Skeletal muscle tissue (tissue), 3 donors: ENCODE measurements at regions not wholly inside any gene's neighbourhood (a gene's known extent, or its start where the extent isn't known, plus 50 kb on each side); places are given as distances from the start of the nearest gene placed in this dataset.

Experiments used
- H3K27ac ChIP-seq: one replicate; pipeline ENCODE4 v1.7.0; 2013; ENCODE audit warnings: mild to moderate bottlenecking, low read depth, low read length, inconsistent platforms
- H3K27me3 ChIP-seq, 3 donors: one replicate each; pipeline ENCODE4 v1.7.0; 2013; ENCODE audit warnings: low read length in 3 of 3; ENCODE audit not compliant: control insufficient read depth in 3 of 3, insufficient read depth in 3 of 3
- H3K36me3 ChIP-seq, 3 donors: one replicate each; pipeline ENCODE4 v1.7.0; 2013; ENCODE audit warnings: low read length in 3 of 3; ENCODE audit not compliant: control insufficient read depth in 3 of 3, insufficient read depth in 3 of 3
- H3K4me1 ChIP-seq, 3 donors: one replicate each; pipeline ENCODE4 v1.7.0; 2013; ENCODE audit warnings: low read length in 3 of 3, mild to moderate bottlenecking in 3 of 3; ENCODE audit not compliant: control insufficient read depth in 3 of 3, insufficient read depth in 3 of 3
- H3K4me3 ChIP-seq, 3 donors: one replicate each; pipeline ENCODE4 v1.7.0; 2013; ENCODE audit warnings: low read length in 3 of 3
- H3K9ac ChIP-seq, 3 donors: one replicate each; pipeline ENCODE4 v1.7.0; 2013; ENCODE audit warnings: low read length in 3 of 3, mild to moderate bottlenecking in 3 of 3, moderate library complexity in 2 of 3, low read depth in 1 of 3
- H3K9me3 ChIP-seq, 3 donors: one replicate each; pipeline ENCODE4 v1.7.0; 2013; ENCODE audit warnings: low read length in 3 of 3; ENCODE audit not compliant: control insufficient read depth in 3 of 3
- donor health status: Osteomylitis.

GRCh38 chr12:98360401-98360800, 155.0 kb upstream of the TMPO start:
- H3K36me3 ChIP-seq = no peaks in the 10 kb centered on the region
- no peaks in the 10 kb centered on the region for H3K4me1 ChIP-seq
- no peak overlapping the region for H3K9ac ChIP-seq
- no peaks in the 10 kb centered on the region for H3K27me3 ChIP-seq
- H3K9me3 ChIP-seq = no peaks in the 10 kb centered on the region
- no peak overlapping the region for H3K27ac ChIP-seq
- no peak overlapping the region for H3K4me3 ChIP-seq

- Histone ChIP-seq H3K27me3 (no peaks in the 10 kb centered on the region), H3K4me1 (no peaks in the 10 kb centered on the region), H3K9me3 (no peaks in the 10 kb centered on the region), H3K36me3 (no peaks in the 10 kb centered on the region), H3K9ac (no peak overlapping the region), H3K4me3 (no peak overlapping the region), H3K27ac (no peak overlapping the region)
Measured at GRCh38 chr12:98369581-98369980, 145.8 kb upstream of the TMPO start.

- no peak overlapping the region for H3K27ac ChIP-seq
- H3K4me3 ChIP-seq = no peak overlapping the region
- no peaks in the 10 kb centered on the region for H3K9me3 ChIP-seq
- no peaks in the 10 kb centered on the region for H3K4me1 ChIP-seq
- H3K9ac ChIP-seq = no peak overlapping the region
- H3K36me3 ChIP-seq = no peaks in the 10 kb centered on the region
- H3K27me3 ChIP-seq = no peaks in the 10 kb centered on the region
Measured at GRCh38 chr12:98370976-98371375, 144.4 kb upstream of the TMPO start.

- H3K36me3 ChIP-seq = no peaks in the 10 kb centered on the region
- H3K27me3 ChIP-seq = no peaks in the 10 kb centered on the region
- no peaks in the 10 kb centered on the region for H3K9me3 ChIP-seq
- no peaks in the 10 kb centered on the region for H3K4me1 ChIP-seq
- no peak overlapping the region for H3K9ac ChIP-seq
- no peak overlapping the region for H3K27ac ChIP-seq
- no peak overlapping the region for H3K4me3 ChIP-seq
Measured at GRCh38 chr12:98371419-98371818, 144.0 kb upstream of the TMPO start.

GRCh38 chr12:98372340-98373024, 142.9 kb upstream of the TMPO start:
- Histone ChIP-seq H3K4me3 (no peak overlapping the region), H3K9ac (no peak overlapping the region), H3K4me1 (no peaks in the 10 kb centered on the region), H3K27ac (no peak overlapping the region), H3K27me3 (no peaks in the 10 kb centered on the region), H3K9me3 (no peaks in the 10 kb centered on the region), H3K36me3 (no peaks in the 10 kb centered on the region)

- Histone ChIP-seq H3K9me3 (no peaks in the 10 kb centered on the region), H3K9ac (no peak overlapping the region), H3K4me1 (no peaks in the 10 kb centered on the region), H3K27ac (no peak overlapping the region), H3K4me3 (no peak overlapping the region), H3K27me3 (no peaks in the 10 kb centered on the region), H3K36me3 (no peaks in the 10 kb centered on the region)
Measured at GRCh38 chr12:98373025-98373554, 142.3 kb upstream of the TMPO start.

- Histone ChIP-seq H3K36me3 (no peaks in the 10 kb centered on the region), H3K4me3 (no peak overlapping the region), H3K27me3 (no peaks in the 10 kb centered on the region), H3K27ac (no peak overlapping the region), H3K9ac (no peak overlapping the region), H3K9me3 (no peaks in the 10 kb centered on the region), H3K4me1 (no peaks in the 10 kb centered on the region)
Measured at GRCh38 chr12:98374007-98374406, 141.4 kb upstream of the TMPO start.

- Histone ChIP-seq H3K36me3 (no peaks in the 10 kb centered on the region), H3K4me3 (no peak overlapping the region), H3K27me3 (no peaks in the 10 kb centered on the region), H3K9me3 (peaks cover 0 to 3% (median 0%) of the 10 kb centered on the region in 3 donors), H3K9ac (no peak overlapping the region), H3K27ac (no peak overlapping the region), H3K4me1 (no peaks in the 10 kb centered on the region)
Measured at GRCh38 chr12:98379106-98379505, 136.3 kb upstream of the TMPO start.

- no peak overlapping the region for H3K9ac ChIP-seq
- H3K4me3 ChIP-seq = no peak overlapping the region
- peaks cover 0 to 3% (median 0%) of the 10 kb centered on the region in 3 donors for H3K9me3 ChIP-seq
- H3K36me3 ChIP-seq = no peaks in the 10 kb centered on the region
- no peaks in the 10 kb centered on the region for H3K27me3 ChIP-seq
- H3K27ac ChIP-seq = no peak overlapping the region
- H3K4me1 ChIP-seq = no peaks in the 10 kb centered on the region
Measured at GRCh38 chr12:98385641-98386040, 129.7 kb upstream of the TMPO start.

- Histone ChIP-seq H3K9ac (no peak overlapping the region), H3K9me3 (peaks cover 0 to 3% (median 0%) of the 10 kb centered on the region in 3 donors), H3K4me1 (no peaks in the 10 kb centered on the region), H3K4me3 (no peak overlapping the region), H3K36me3 (no peaks in the 10 kb centered on the region), H3K27me3 (no peaks in the 10 kb centered on the region), H3K27ac (no peak overlapping the region)
Measured at GRCh38 chr12:98387444-98387843, 127.9 kb upstream of the TMPO start.
